SH-SY5Y (cell line): ENCODE measurements at regions not wholly inside any gene's neighbourhood (a gene's known extent, or its start where the extent isn't known, plus 50 kb on each side); places are given as distances from the start of the nearest gene placed in this dataset.

ENCODE experiments used
- GATA2 ChIP-seq: IDR thresholded peaks from 2 replicates; pipeline ENCODE4 v1.6.1; 2011; ENCODE audit warnings: mild to moderate bottlenecking, low read depth, low read length
- GATA3 ChIP-seq: IDR thresholded peaks from 2 replicates; pipeline ENCODE4 v1.6.1; 2011; ENCODE audit warnings: low read depth, mild to moderate bottlenecking, low read length, moderate library complexity

GRCh38 chr14:82490397-82490796, 956.7 kb upstream of the SEL1L start:
- TF ChIP-seq GATA2 (no peak), GATA3 (no peak)

GRCh38 chr14:82492157-82492556, 958.5 kb upstream of the SEL1L start:
- no peak for TF ChIP-seq GATA3
- TF ChIP-seq GATA2 = no peak

GRCh38 chr14:82500222-82500621, 966.6 kb upstream of the SEL1L start:
- TF ChIP-seq GATA3 (no peak), GATA2 (no peak)

GRCh38 chr14:82501554-82501953, 967.9 kb upstream of the SEL1L start:
- TF ChIP-seq GATA3 = no peak
- TF ChIP-seq GATA2 = no peak

DNA sequence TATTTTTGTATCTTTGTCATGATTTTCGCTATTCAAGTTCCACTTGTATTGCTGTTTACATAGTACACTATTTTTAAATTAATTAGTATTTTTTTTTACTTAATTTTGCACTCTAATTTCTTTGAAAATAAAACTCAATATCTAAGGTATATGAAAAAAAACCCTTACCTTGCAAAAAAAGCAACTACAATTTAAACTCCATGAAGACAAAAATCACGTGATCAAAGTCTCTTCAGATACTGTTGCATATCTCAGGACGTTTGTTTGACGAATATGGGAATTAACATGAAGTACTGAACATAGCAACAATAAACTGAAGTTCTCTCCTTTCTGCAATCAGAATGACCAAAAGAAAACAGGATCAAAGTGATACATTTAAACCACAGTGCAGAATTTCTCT, 968.4 kb upstream of the SEL1L start:
- TF ChIP-seq GATA3 (no peak), GATA2 (no peak)

DNA sequence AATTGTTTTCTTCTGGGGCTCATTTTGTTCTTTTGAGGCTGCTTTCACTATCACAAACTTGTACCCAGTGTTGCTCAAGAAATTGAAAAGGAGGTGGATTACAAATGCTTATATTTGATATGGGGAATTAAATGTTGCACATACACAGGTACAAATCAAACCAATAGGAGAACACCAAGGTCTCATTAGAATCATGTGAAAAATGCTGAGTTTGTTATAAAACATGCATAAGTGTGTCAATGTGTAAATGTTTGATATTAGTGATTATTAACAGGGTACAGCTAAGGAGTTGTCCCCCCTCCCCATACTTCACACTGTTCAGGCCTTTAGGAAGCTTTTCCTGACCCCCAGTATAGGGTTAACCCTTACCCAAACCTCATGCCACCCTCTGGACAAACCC, 971.2 kb upstream of the SEL1L start:
- TF ChIP-seq GATA2 = no peak
- no peak for TF ChIP-seq GATA3

- no peak for TF ChIP-seq GATA2
- TF ChIP-seq GATA3 = no peak
Observed at GRCh38 chr14:82510007-82510406, 976.4 kb upstream of the SEL1L start.

GRCh38 chr14:82511399-82511798, 977.7 kb upstream of the SEL1L start:
- TF ChIP-seq GATA3 = no peak
- no peak for TF ChIP-seq GATA2

GRCh38 chr14:82520765-82521164, 987.1 kb upstream of the SEL1L start:
- TF ChIP-seq GATA3 (no peak), GATA2 (no peak)

DNA sequence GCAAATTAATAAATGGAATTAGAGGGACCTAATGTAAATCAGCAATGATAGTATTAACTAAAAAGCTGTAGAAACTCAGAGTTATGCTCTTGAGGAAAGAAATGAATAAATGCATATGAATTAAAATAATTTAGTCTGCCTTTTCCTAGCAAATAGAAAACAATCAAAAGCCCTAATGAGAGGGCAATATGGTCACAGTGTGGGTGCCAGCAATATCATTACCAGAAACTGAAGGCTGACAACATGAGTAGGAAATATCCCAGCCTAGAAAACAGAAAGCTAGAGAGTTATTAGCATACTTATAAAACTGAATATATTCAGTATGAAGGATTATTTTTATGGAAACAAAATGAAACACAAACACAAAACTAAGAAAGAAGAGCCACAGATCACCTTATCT, 987.5 kb upstream of the SEL1L start:
- TF ChIP-seq GATA3 (no peak), GATA2 (no peak)

DNA sequence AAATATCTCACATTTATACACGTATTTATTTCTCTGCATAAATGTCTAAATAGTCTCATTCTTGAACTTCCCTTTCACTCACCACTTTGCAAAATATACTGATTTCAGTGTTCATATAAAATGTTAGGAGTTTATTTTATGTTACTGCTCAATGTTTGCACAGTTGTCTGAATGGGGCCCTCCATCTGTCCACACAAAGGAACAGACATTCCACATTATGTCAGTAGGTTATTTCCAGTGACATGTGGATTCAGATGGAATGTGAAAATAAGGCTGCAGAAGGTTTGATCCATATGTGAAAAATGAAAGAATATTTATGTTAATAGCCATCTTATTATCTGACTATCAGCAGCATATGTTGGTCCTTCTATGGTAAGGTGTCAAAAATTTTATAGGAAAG, 994.4 kb upstream of the SEL1L start:
- TF ChIP-seq GATA3 (no peak), GATA2 (no peak)

DNA sequence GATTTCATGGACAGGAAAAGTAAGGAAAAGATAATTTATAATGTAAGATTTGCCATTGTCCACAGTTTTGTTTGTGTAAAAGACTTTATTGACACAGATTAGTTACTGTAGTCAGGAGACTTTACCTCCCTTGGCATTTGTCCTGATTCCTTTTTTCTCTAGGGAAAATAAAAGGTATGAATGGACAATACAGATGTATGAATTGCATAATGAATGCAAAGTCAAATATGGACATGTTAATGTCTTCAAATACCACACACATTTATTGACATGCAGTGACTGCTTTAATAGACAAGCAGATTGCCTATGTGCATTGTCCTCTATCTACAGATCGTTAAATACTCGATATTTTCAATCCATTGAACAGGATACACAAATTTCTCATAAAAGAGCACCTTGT, 999.7 kb upstream of the SEL1L start:
- no peak for TF ChIP-seq GATA3
- TF ChIP-seq GATA2 = no peak

DNA sequence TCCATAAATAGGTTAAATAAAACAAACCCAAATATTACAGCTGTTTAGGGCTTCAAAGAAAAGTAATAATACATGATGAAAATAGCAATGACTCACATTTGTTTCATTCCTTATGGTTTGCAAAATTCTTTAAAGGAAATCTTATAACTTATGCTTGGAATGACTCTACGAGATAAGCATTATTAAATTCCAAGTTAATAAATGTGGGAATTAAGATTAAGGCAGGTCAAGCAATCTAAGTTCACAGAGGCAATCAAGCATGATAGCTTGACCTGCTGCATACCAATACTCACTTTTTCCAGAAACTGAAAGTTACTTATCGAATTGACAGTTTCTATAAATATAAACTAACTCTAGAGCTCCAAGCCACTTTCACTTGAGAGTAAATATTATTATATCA, 1002.9 kb upstream of the SEL1L start:
- TF ChIP-seq GATA3 (no peak), GATA2 (no peak)

DNA sequence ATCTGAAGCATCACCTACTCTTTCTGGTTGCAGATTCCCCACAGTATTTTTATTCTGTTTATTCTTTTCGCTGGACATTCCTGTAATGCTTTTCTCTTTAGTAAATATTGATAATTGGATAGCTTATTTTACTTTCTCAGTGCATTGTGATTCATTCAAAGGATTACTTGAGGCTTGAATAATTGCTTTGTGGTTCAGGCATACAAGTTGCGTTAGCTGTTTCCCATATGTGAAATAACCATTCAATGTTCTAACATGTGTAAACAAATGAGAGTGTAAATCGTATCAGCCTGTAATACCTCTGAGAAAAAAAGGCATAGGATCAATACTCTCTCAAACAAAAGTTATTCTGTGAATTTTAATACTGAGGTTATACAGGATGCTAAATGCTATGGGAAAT, 1004.2 kb upstream of the SEL1L start:
- TF ChIP-seq GATA3 = no peak
- no peak for TF ChIP-seq GATA2

DNA sequence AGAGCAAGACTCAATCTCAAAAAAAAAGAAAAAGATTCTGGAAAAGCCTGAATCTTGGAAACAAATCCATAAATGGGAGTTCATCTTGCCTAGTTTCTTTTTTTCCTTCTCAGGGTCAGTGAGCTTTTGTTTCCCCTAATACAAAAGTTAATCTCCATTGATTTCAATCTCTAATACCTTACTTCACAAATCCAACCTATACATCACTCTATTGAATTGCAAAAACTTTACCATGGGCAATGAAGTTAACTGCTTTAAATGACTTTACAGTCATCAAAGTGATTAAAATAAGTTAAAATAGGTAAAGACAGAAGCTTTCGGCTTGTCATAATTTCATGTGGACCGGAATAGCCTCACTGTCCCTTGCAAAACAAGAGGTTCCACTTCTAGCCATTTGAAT, 1012.7 kb upstream of the SEL1L start:
- no peak for TF ChIP-seq GATA2
- TF ChIP-seq GATA3 = no peak

DNA sequence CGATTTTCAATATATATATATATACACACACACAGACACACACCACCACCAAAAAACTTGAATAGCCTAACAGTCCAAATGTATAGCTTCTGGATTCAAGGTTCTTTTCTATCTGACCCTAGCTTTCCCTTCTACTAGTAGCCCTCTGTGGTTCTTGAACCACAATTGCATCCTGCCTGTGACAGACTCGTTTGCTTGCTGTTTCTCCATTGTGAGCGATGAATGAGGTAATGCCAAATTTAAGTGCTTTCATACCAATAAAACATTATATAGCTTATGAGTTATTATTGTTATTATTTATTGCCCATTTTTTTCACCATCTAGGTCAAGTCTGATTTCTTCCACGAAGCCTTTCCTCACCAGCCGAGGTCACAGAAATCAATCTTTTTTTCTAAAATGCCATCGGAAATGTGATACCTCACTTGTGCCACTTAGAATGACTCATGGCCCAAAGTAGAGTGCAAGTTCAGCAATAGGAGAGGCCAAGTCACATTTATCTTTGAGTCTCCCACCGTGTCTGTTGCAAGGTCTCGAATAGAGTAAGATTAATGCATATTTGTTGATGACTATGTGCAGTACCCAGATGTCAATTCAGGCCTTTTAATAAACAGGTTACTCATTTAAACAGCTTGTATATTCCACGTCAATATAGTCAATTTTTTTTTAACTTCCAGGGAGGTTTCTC, 1015.8 kb upstream of the SEL1L start:
- TF ChIP-seq GATA3 (no peak), GATA2 (no peak)

- TF ChIP-seq GATA2 = no peak
- no peak for TF ChIP-seq GATA3
Observed at GRCh38 chr14:82562881-82563280, 1029.2 kb upstream of the SEL1L start.
